ENCODE measurements at regions not wholly inside any gene's neighbourhood (a gene's known extent, or its start where the extent isn't known, plus 50 kb on each side); places are given as distances from the start of the nearest gene placed in this dataset.

GRCh38 chr15:95086531-95087252, 855.3 kb downstream of the MCTP2 start:
- DNase-seq = no peak
- Histone ChIP-seq H3K36me3 (no peaks in the 10 kb centered on the region), H3K4me1 (no peaks in the 10 kb centered on the region), H3K9me3 (no peaks in the 10 kb centered on the region), H3K27me3 (no peaks in the 10 kb centered on the region), H3K4me3 (no peak overlapping the region), H3K27ac (peak overlapping the region in 1 of 2 donors; percentile 19)
- TF ChIP-seq POLR2A (IDR thresholded peaks at IDR 0.05) (no peak), CTCF (IDR thresholded peaks at IDR 0.05) (no peak)
- intact Hi-C loops (cut with DNase I; ENCODE audit: low total_unique reads) = no loop called here

- intact Hi-C loops (cut with DNase I; ENCODE audit: low total_unique reads) = no loop called here
- TF ChIP-seq CTCF (IDR thresholded peaks at IDR 0.05) (no peak), POLR2A (IDR thresholded peaks at IDR 0.05) (no peak)
- peak overlapping the region in 1 of 2 donors; percentile 19 for H3K27ac ChIP-seq
- no peak for DNase-seq
- H3K9me3 ChIP-seq = no peaks in the 10 kb centered on the region
- no peaks in the 10 kb centered on the region for H3K27me3 ChIP-seq
- no peaks in the 10 kb centered on the region for H3K4me1 ChIP-seq
- no peaks in the 10 kb centered on the region for H3K36me3 ChIP-seq
- no peak overlapping the region for H3K4me3 ChIP-seq
These were observed 855.9 kb downstream of the MCTP2 start for GRCh38 chr15:95087253-95087609.

GRCh38 chr15:95091444-95091843, 860.1 kb downstream of the MCTP2 start:
- intact Hi-C loops (cut with DNase I; ENCODE audit: low total_unique reads) = no loop called here
- no peak for TF ChIP-seq POLR2A (IDR thresholded peaks at IDR 0.05)
- TF ChIP-seq CTCF (IDR thresholded peaks at IDR 0.05) = no peak
- Histone ChIP-seq H3K4me1 (no peaks in the 10 kb centered on the region), H3K9me3 (no peaks in the 10 kb centered on the region), H3K27me3 (no peaks in the 10 kb centered on the region), H3K36me3 (no peaks in the 10 kb centered on the region), H3K27ac (no peak overlapping the region), H3K4me3 (no peak overlapping the region)
- DNase-seq = no peak

GRCh38 chr15:95095250-95095649, 863.9 kb downstream of the MCTP2 start:
- no peak for TF ChIP-seq CTCF (IDR thresholded peaks at IDR 0.05)
- TF ChIP-seq POLR2A (IDR thresholded peaks at IDR 0.05) = no peak
- intact Hi-C loops (cut with DNase I; ENCODE audit: low total_unique reads) = no loop called here
- Histone ChIP-seq H3K9me3 (no peaks in the 10 kb centered on the region), H3K4me1 (no peaks in the 10 kb centered on the region), H3K36me3 (no peaks in the 10 kb centered on the region), H3K27me3 (no peaks in the 10 kb centered on the region), H3K4me3 (no peak overlapping the region), H3K27ac (no peak overlapping the region)
- DNase-seq = no peak

- Histone ChIP-seq H3K4me3 (no peak overlapping the region), H3K9me3 (no peaks in the 10 kb centered on the region), H3K36me3 (no peaks in the 10 kb centered on the region), H3K4me1 (no peaks in the 10 kb centered on the region), H3K27me3 (no peaks in the 10 kb centered on the region), H3K27ac (no peak overlapping the region)
- TF ChIP-seq POLR2A (IDR thresholded peaks at IDR 0.05) = no peak
- no peak for TF ChIP-seq CTCF (IDR thresholded peaks at IDR 0.05)
- intact Hi-C loops (cut with DNase I; ENCODE audit: low total_unique reads) = no loop called here
- DNase-seq = no peak
These were observed 865.3 kb downstream of the MCTP2 start for GRCh38 chr15:95096651-95097050.

All from uterus (tissue), 3 donors.